ENCODE measurements at regions not wholly inside any gene's neighbourhood (a gene's known extent, or its start where the extent isn't known, plus 50 kb on each side); places are given as distances from the start of the nearest gene placed in this dataset.

DNA sequence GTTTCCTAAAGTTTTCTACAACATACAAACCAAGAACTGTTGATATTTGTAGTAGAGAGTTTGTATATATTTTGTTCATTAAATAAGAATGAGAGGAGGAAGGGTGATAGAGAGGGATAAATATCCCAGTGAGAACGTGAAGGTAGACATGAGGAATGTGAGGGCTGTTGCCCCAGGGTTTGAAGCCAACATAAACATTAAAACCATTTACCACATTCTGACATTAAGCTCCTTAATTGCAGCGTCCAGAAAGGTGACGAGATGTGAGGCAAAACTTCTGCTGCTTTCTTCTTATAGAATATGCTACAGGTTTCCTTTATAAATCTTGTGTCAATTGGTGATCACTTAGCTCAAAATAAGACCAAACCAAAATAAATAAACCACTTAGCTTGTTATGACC, 267.8 kb upstream of the CNTN4 start:
- TF ChIP-seq EZH2phosphoT487 (IDR thresholded peaks at IDR 0.05; ENCODE audit: borderline replicate concordance) (no peak), CTCF (conservative IDR thresholded peaks at IDR 0.05; ENCODE audit: low read length) (no peak)
- H3K4me2 ChIP-seq (ENCODE audit: low read depth, low read length, poor library complexity, severe bottlenecking) = no peak overlapping the region
- no peaks in the 10 kb centered on the region for H3K9me2 ChIP-seq (replicated peaks; ENCODE audit: low read depth, low read length)
- no peaks in the 10 kb centered on the region for H3K79me2 ChIP-seq (ENCODE audit: insufficient read depth, low read length)
- peaks cover 3% of the 10 kb centered on the region; the same call in 1 of the 2 replicates for H3K9me3 ChIP-seq (ENCODE audit: insufficient read depth, low read depth, low read length)
- no peaks in the 10 kb centered on the region for H3K36me3 ChIP-seq (ENCODE audit: insufficient read depth, low read length)
- H2AFZ ChIP-seq (ENCODE audit: low read length) = no peak overlapping the region
- H3K9ac ChIP-seq (ENCODE audit: low read depth, low read length, poor library complexity, severe bottlenecking) = no peak overlapping the region
- H3F3A ChIP-seq (ENCODE audit: low read depth) = no peaks in the 10 kb centered on the region
- H3K27me3 ChIP-seq (ENCODE audit: insufficient read depth, low read length, poor library complexity, severe bottlenecking) = no peaks in the 10 kb centered on the region
- H3K4me3 ChIP-seq (ENCODE audit: low read length, poor library complexity, severe bottlenecking) = no peak overlapping the region
- no peaks in the 10 kb centered on the region for H3K4me1 ChIP-seq (ENCODE audit: insufficient read depth, low read length, poor library complexity, severe bottlenecking)
- no peaks in the 10 kb centered on the region for H4K20me1 ChIP-seq (ENCODE audit: insufficient read depth, low read length, poor library complexity, severe bottlenecking)

DNA sequence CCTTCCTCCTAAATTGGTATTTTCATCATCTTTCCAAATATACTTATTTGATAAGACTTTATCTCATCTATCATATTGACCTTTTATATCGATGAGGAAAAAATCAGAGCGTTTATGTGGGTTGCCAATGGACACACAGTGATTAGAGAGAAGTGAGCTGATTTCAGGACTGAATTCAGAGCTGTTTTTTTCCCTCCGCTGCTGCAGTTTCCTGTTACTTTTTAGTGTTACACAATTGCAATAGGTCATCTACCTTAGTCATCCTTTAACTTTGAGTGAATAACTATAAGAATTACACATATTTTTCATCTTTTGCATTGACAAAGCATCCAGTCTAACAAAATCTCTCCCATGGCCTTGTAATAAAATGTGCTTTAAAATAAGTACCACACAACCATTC, 266.3 kb upstream of the CNTN4 start:
- peaks cover 6% of the 10 kb centered on the region; the same call in 1 of the 2 replicates for H3K9me3 ChIP-seq (ENCODE audit: insufficient read depth, low read depth, low read length)
- no peaks in the 10 kb centered on the region for H3K27me3 ChIP-seq (ENCODE audit: insufficient read depth, low read length, poor library complexity, severe bottlenecking)
- no peak overlapping the region for H2AFZ ChIP-seq (ENCODE audit: low read length)
- no peaks in the 10 kb centered on the region for H3K9me2 ChIP-seq (replicated peaks; ENCODE audit: low read depth, low read length)
- H3K79me2 ChIP-seq (ENCODE audit: insufficient read depth, low read length) = no peaks in the 10 kb centered on the region
- H3K4me1 ChIP-seq (ENCODE audit: insufficient read depth, low read length, poor library complexity, severe bottlenecking) = no peaks in the 10 kb centered on the region
- no peaks in the 10 kb centered on the region for H3K36me3 ChIP-seq (ENCODE audit: insufficient read depth, low read length)
- H3K4me3 ChIP-seq (ENCODE audit: low read length, poor library complexity, severe bottlenecking) = no peak overlapping the region
- TF ChIP-seq EZH2phosphoT487 (IDR thresholded peaks at IDR 0.05; ENCODE audit: borderline replicate concordance) = no peak
- no peak for TF ChIP-seq CTCF (conservative IDR thresholded peaks at IDR 0.05; ENCODE audit: low read length)
- no peak overlapping the region for H3K4me2 ChIP-seq (ENCODE audit: low read depth, low read length, poor library complexity, severe bottlenecking)
- H3F3A ChIP-seq (ENCODE audit: low read depth) = no peaks in the 10 kb centered on the region
- no peaks in the 10 kb centered on the region for H4K20me1 ChIP-seq (ENCODE audit: insufficient read depth, low read length, poor library complexity, severe bottlenecking)
- no peak overlapping the region for H3K9ac ChIP-seq (ENCODE audit: low read depth, low read length, poor library complexity, severe bottlenecking)

- Histone ChIP-seq H3K9me2 (replicated peaks; ENCODE audit: low read depth, low read length) (no peaks in the 10 kb centered on the region), H3F3A (ENCODE audit: low read depth) (no peaks in the 10 kb centered on the region), H4K20me1 (ENCODE audit: insufficient read depth, low read length, poor library complexity, severe bottlenecking) (no peaks in the 10 kb centered on the region), H3K36me3 (ENCODE audit: insufficient read depth, low read length) (no peaks in the 10 kb centered on the region), H3K27me3 (ENCODE audit: insufficient read depth, low read length, poor library complexity, severe bottlenecking) (no peaks in the 10 kb centered on the region), H3K79me2 (ENCODE audit: insufficient read depth, low read length) (no peaks in the 10 kb centered on the region), H2AFZ (ENCODE audit: low read length) (no peak overlapping the region), H3K4me1 (ENCODE audit: insufficient read depth, low read length, poor library complexity, severe bottlenecking) (no peaks in the 10 kb centered on the region), H3K9ac (ENCODE audit: low read depth, low read length, poor library complexity, severe bottlenecking) (no peak overlapping the region), H3K9me3 (ENCODE audit: insufficient read depth, low read depth, low read length) (peaks cover 4% of the 10 kb centered on the region; the same call in 1 of the 2 replicates), H3K4me2 (ENCODE audit: low read depth, low read length, poor library complexity, severe bottlenecking) (no peak overlapping the region), H3K4me3 (ENCODE audit: low read length, poor library complexity, severe bottlenecking) (no peak overlapping the region)
- TF ChIP-seq CTCF (conservative IDR thresholded peaks at IDR 0.05; ENCODE audit: low read length) (no peak), EZH2phosphoT487 (IDR thresholded peaks at IDR 0.05; ENCODE audit: borderline replicate concordance) (no peak)
These were observed 255.6 kb upstream of the CNTN4 start for GRCh38 chr3:1843111-1843510.

All from Loucy (cell line).